B cell (primary cell): ENCODE measurements at regions not wholly inside any gene's neighbourhood (a gene's known extent, or its start where the extent isn't known, plus 50 kb on each side); places are given as distances from the start of the nearest gene placed in this dataset.

Experiments
- ATAC-seq: fragments of 200-7000 bp; cut with Tn5 transposase; one replicate; pipeline ENCODE4 v1.10.0; 2021; ENCODE audit warnings: low read depth, mild to moderate bottlenecking, moderate number of reproducible peaks, moderate library complexity
- CTCF ChIA-PET: fragments of 350-600 bp; sonication (Branson Sonifier 250); formaldehyde crosslinking; loops from one replicate; lab custom pipeline; 2021; ENCODE audit warnings: antibody characterized with exemption, inconsistent platforms; lab: Charles Lee
- POLR2A ChIA-PET: fragments of 350-600 bp; sonication (Branson Sonifier 250); formaldehyde crosslinking; loops from one replicate; lab custom pipeline; 2021; ENCODE audit warnings: antibody characterized with exemption; lab: Charles Lee
- DNase-seq: peaks from one replicate; pipeline ENCODE4 v3.0.0; 2013
- H2AFZ ChIP-seq: 2 replicates; pipeline ENCODE4 v1.6.1; 2012; ENCODE audit warnings: mild to moderate bottlenecking, low read depth, low read length; ENCODE audit not compliant: insufficient read depth, poor library complexity, severe bottlenecking
- H3K27ac ChIP-seq, 2 donors: 1 replicate in 1 of 2; 2 replicates in 1 of 2; pipeline ENCODE4 v1.5.1; 2012 to 2013; ENCODE audit warnings: low read length in 2 of 2, mild to moderate bottlenecking in 2 of 2, moderate library complexity in 1 of 2
- H3K27me3 ChIP-seq, 4 experiments: fragments of 200-600 bp in 1 of 4; sonication (generic) in 1 of 4; replicated peaks in 1 of 4; 1 replicate in 2 of 4; 2 replicates in 2 of 4; pipeline versions ENCODE4 v1.6.1 to v1.7.0; 2013 to 2016; ENCODE audit warnings: low read length in 3 of 4, mild to moderate bottlenecking in 2 of 4, mixed read lengths in 1 of 4, moderate library complexity in 1 of 4; ENCODE audit not compliant: insufficient read depth in 4 of 4, control insufficient read depth in 3 of 4; ENCODE audit errors: control extremely low read depth in 1 of 4
- H3K36me3 ChIP-seq, 2 experiments: replicated peaks in 1 of 2; 1 replicate in 1 of 2; 2 replicates in 1 of 2; pipeline versions ENCODE4 v1.6.1 to v1.7.1; 2013; ENCODE audit warnings: low read length in 1 of 2; ENCODE audit not compliant: insufficient read depth in 2 of 2, control insufficient read depth in 1 of 2; ENCODE audit errors: control extremely low read depth in 1 of 2, extremely low read depth in 1 of 2
- H3K4me1 ChIP-seq, 2 donors: fragments of 200-600 bp in 1 of 2; sonication (generic) in 1 of 2; 1 replicate in 1 of 2; 2 replicates in 1 of 2; pipeline versions ENCODE4 v1.5.1 to v1.6.1; 2013 to 2017; ENCODE audit warnings: low read length in 2 of 2; ENCODE audit not compliant: control insufficient read depth in 2 of 2, insufficient read depth in 2 of 2
- H3K4me2 ChIP-seq: replicated peaks from 2 replicates; pipeline ENCODE3; 2012; ENCODE audit warnings: mild to moderate bottlenecking, low read depth, low read length; ENCODE audit not compliant: poor library complexity, severe bottlenecking
- H3K4me3 ChIP-seq, 5 experiments: fragments of 200-600 bp in 1 of 5; sonication (generic) in 1 of 5; 1 replicate in 3 of 5; 2 replicates in 2 of 5; pipeline versions ENCODE4 v1.5.1 to v1.7.0; 2011 to 2016; ENCODE audit warnings: low read length in 4 of 5, mild to moderate bottlenecking in 4 of 5, low read depth in 2 of 5, control low read depth in 1 of 5, moderate library complexity in 1 of 5; ENCODE audit not compliant: insufficient read depth in 1 of 5; ENCODE audit errors: control extremely low read depth in 1 of 5, extremely low read depth in 1 of 5
- H3K79me2 ChIP-seq: fragments of 200-600 bp; sonication (generic); one replicate; pipeline ENCODE4 v1.6.0; 2016; ENCODE audit warnings: low read length; ENCODE audit not compliant: control insufficient read depth, insufficient read depth
- H3K9ac ChIP-seq: fragments of 200-600 bp; sonication (generic); 2 replicates; pipeline ENCODE4 v1.6.1; 2017; ENCODE audit warnings: mild to moderate bottlenecking, low read length, moderate library complexity
- H3K9me3 ChIP-seq, 3 donors: one replicate each; pipeline versions ENCODE4 v1.6.1 to v1.7.1; 2013; ENCODE audit warnings: low read length in 2 of 3; ENCODE audit not compliant: control insufficient read depth in 2 of 3, insufficient read depth in 1 of 3; ENCODE audit errors: control extremely low read depth in 1 of 3
- H4K20me1 ChIP-seq: 2 replicates; pipeline ENCODE4 v1.6.0; 2012; ENCODE audit warnings: mild to moderate bottlenecking, low read length; ENCODE audit not compliant: insufficient read depth, control insufficient read depth, poor library complexity, severe bottlenecking
- H3K27ac Mint-ChIP-seq: one replicate; pipeline ENCODE4 v1.8.0; 2021; ENCODE audit warnings: mixed read lengths
- H3K27me3 Mint-ChIP-seq: one replicate; pipeline ENCODE4 v1.8.0; 2021; ENCODE audit warnings: mixed read lengths
- H3K4me1 Mint-ChIP-seq: one replicate; pipeline ENCODE4 v1.8.0; 2021; ENCODE audit warnings: mixed read lengths
- H3K4me3 Mint-ChIP-seq: one replicate; pipeline ENCODE4 v1.8.0; 2021; ENCODE audit warnings: mixed read lengths
- H3K9me3 Mint-ChIP-seq: one replicate; pipeline ENCODE4 v1.8.0; 2022; ENCODE audit warnings: mixed read lengths; ENCODE audit not compliant: insufficient read depth
- EZH2 ChIP-seq: IDR thresholded peaks from 2 replicates; pipeline ENCODE4 v1.6.1; 2012; ENCODE audit warnings: borderline replicate concordance, low read depth, mild to moderate bottlenecking, moderate library complexity, low read length; ENCODE audit not compliant: insufficient read depth, poor library complexity, severe bottlenecking
- WGBS: methylation state at CpG from one replicate; pipeline ENCODE4 v1.1.5; 2013; ENCODE audit warnings: missing lambda C conversion rate; ENCODE audit not compliant: insufficient coverage; 5-methylcytosine and 5-hydroxymethylcytosine counted together
- intact Hi-C: fragments of 100-400 bp; cut with micrococcal nuclease; formaldehyde crosslinking; loops from one replicate; pipeline ENCODE4 v1.10.0; 2022
- TF ChIP-seq, protein P1 (sequence below): fragments of 200-600 bp; IDR thresholded peaks from one replicate; pipeline ENCODE4 v1.8.0; 2022; ENCODE audit warnings: antibody characterized with exemption, mild to moderate bottlenecking

GRCh38 chr13:75927183-75927669, 291.1 kb downstream of the LMO7 start:
- H4K20me1 ChIP-seq = no peaks in the 10 kb centered on the region
- no peaks in the 10 kb centered on the region for H3K79me2 ChIP-seq
- no peak overlapping the region for H3K4me2 ChIP-seq
- CTCF ChIA-PET = no interaction called here
- H3K27ac ChIP-seq = no peak overlapping the region
- intact Hi-C loops = no loop called here
- POLR2A ChIA-PET = no interaction called here
- Mint-ChIP-seq H3K27me3 (no peaks in the 10 kb centered on the region), H3K27ac (no peak overlapping the region), H3K9me3 (no peaks in the 10 kb centered on the region), H3K4me3 (no peak overlapping the region), H3K4me1 (no peaks in the 10 kb centered on the region)
- H2AFZ ChIP-seq = no peak overlapping the region
- no peak overlapping the region for H3K4me3 ChIP-seq
- ATAC-seq (no peak), DNase-seq (no peak)
- no CpG with 5 or more reads among the region's 2 CpGs for WGBS
- no peaks in the 10 kb centered on the region for H3K36me3 ChIP-seq
- H3K9me3 ChIP-seq = no peaks in the 10 kb centered on the region
- H3K27me3 ChIP-seq = no peaks in the 10 kb centered on the region
- H3K9ac ChIP-seq = no peak overlapping the region
- TF ChIP-seq, protein P1, sequence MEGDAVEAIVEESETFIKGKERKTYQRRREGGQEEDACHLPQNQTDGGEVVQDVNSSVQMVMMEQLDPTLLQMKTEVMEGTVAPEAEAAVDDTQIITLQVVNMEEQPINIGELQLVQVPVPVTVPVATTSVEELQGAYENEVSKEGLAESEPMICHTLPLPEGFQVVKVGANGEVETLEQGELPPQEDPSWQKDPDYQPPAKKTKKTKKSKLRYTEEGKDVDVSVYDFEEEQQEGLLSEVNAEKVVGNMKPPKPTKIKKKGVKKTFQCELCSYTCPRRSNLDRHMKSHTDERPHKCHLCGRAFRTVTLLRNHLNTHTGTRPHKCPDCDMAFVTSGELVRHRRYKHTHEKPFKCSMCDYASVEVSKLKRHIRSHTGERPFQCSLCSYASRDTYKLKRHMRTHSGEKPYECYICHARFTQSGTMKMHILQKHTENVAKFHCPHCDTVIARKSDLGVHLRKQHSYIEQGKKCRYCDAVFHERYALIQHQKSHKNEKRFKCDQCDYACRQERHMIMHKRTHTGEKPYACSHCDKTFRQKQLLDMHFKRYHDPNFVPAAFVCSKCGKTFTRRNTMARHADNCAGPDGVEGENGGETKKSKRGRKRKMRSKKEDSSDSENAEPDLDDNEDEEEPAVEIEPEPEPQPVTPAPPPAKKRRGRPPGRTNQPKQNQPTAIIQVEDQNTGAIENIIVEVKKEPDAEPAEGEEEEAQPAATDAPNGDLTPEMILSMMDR = no peak
- no peak for TF ChIP-seq EZH2
- H3K4me1 ChIP-seq = no peaks in the 10 kb centered on the region

- Mint-ChIP-seq H3K4me1 (no peaks in the 10 kb centered on the region), H3K9me3 (peaks cover 5% of the 10 kb centered on the region), H3K4me3 (no peak overlapping the region), H3K27ac (no peak overlapping the region), H3K27me3 (no peaks in the 10 kb centered on the region)
- H3K4me3 ChIP-seq = no peak overlapping the region
- no peaks in the 10 kb centered on the region for H3K36me3 ChIP-seq
- intact Hi-C loops = no loop called here
- H2AFZ ChIP-seq = no peak overlapping the region
- H3K4me2 ChIP-seq = no peak overlapping the region
- H3K9ac ChIP-seq = no peak overlapping the region
- no peaks in the 10 kb centered on the region for H3K9me3 ChIP-seq
- no peak for TF ChIP-seq EZH2
- TF ChIP-seq, protein P1 = no peak
- ChIA-PET POLR2A (no interaction called here), CTCF (no interaction called here)
- ATAC-seq = no peak
- no peak for DNase-seq
- H3K27me3 ChIP-seq = no peaks in the 10 kb centered on the region
- no peak overlapping the region for H3K27ac ChIP-seq
- H3K79me2 ChIP-seq = no peaks in the 10 kb centered on the region
- no CpG with 5 or more reads among the region's 1 CpG for WGBS
- no peaks in the 10 kb centered on the region for H3K4me1 ChIP-seq
- no peaks in the 10 kb centered on the region for H4K20me1 ChIP-seq
These were observed 284.4 kb downstream of the LMO7 start for GRCh38 chr13:75920536-75920935.
